ENCODE measurements at regions not wholly inside any gene's neighbourhood (a gene's known extent, or its start where the extent isn't known, plus 50 kb on each side); places are given as distances from the start of the nearest gene placed in this dataset.
"Not testable (repeated sequence)": the region's sequence is repeated elsewhere in the genome, so short reads cannot be mapped to it uniquely, and the experiment has no call there.

DNA sequence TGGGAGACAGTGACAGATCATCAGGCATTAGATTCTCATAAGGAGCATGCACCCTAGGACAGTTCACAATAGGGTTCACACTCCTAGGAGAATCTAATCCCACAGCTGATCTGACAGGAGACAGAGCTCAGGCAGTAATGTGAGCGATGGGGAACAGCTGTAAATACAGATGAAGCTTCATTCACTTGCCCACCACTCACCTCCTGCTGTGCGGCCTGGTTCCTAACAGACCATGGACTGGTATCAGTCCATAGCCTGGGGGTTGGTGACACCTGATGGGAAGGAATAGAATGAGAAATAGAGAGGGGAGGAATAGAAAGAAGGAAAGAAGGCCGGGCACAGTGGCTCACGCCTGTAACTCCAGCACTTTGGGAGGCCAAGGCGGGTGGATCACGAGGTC lies 336.8 kb upstream of the SASH1 start:
- Mint-ChIP-seq H3K27me3 (no peaks in the 10 kb centered on the region), H3K4me1 (ENCODE audit: low read depth) (no peaks in the 10 kb centered on the region), H3K27ac (no peak overlapping the region), H3K36me3 (no peaks in the 10 kb centered on the region), H3K9me3 (peaks cover 11% of the 10 kb centered on the region), H3K4me3 (no peak overlapping the region)
- POLR2A ChIA-PET = no interaction called here
- CTCF ChIA-PET = no interaction called here
- no peak for DNase-seq
- intact Hi-C loops (cut with micrococcal nuclease) = no loop called here

DNA sequence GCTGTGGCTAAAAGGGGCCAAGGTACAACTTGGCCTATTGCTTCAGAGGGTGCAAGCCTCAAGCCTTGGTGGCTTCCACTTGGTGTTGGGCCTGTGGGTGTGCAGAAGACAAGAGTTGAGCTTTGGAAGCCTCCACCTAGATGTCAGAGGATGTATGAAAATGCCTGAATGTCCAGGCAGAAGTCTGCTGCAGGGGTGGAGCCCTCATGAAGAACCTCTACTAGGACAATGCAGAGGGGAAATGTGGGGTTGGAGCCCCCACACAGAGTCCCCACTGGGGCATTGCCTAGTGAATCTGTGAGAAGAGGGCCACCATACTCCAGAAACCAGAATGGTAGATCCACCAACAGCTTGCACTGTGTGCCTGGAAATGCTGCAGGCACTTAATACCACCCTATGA lies 332.1 kb upstream of the SASH1 start:
- not testable (repeated sequence) for H3K4me3 Mint-ChIP-seq

DNA sequence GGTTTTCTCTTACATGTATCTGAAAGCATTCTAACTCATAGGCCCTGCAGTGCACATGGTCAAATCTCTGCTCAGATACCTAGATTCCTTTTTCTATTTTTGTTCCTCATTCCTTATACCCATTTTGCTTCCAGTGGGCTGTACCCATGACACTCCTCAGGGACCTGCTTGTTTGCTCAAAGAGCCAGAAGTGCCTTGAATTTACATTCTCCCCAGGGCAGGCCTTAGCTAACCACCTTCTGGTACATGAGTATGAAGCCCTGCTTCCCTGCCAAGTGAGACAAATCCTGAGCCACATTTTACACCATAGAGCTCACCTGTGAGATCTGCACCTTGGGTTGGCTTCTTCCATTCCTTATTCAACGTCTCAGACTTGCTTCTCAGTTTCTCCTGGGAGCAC lies 326.6 kb upstream of the SASH1 start:
- H3K9me3 Mint-ChIP-seq = peaks cover 11% of the 10 kb centered on the region
- intact Hi-C loops (cut with micrococcal nuclease) = no loop called here

More for the DNA sequence above, 332.1 kb upstream of the SASH1 start:
- H3K27ac Mint-ChIP-seq; H3K36me3 Mint-ChIP-seq; DNase-seq; POLR2A ChIA-PET; CTCF ChIA-PET; H3K4me1 Mint-ChIP-seq (ENCODE audit: low read depth); H3K27me3 Mint-ChIP-seq; intact Hi-C loops (cut with micrococcal nuclease): not testable (repeated sequence)
- H3K9me3 Mint-ChIP-seq = peaks cover 23% of the 10 kb centered on the region

DNA sequence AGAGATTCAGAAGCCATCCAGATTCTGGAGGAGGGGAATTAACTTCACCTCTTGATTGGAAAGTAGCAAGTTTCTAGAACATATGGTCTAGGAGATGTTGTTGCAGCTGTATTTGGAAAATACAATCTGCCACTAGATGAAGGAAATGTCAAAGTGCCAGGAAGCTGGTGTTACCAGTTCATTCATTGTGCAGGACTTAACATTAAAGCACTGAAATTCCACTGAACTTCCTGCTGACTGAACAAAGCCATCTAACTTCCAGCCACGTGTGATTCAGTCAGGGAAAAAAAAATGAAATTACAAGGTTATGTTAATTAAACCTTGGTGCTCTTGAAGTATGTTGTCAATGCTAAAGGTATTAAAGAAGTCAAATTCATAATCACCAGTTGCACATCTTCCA lies 321.5 kb upstream of the SASH1 start:
- ChIA-PET CTCF (no interaction called here), POLR2A (no interaction called here)
- H3K27me3 Mint-ChIP-seq = no peaks in the 10 kb centered on the region
- DNase-seq = no peak
- no peaks in the 10 kb centered on the region for H3K4me1 Mint-ChIP-seq (ENCODE audit: low read depth)
- intact Hi-C loops (cut with micrococcal nuclease) = no loop called here
- no peak overlapping the region for H3K27ac Mint-ChIP-seq
- no peak overlapping the region for H3K4me3 Mint-ChIP-seq
- H3K36me3 Mint-ChIP-seq = no peaks in the 10 kb centered on the region
- no peaks in the 10 kb centered on the region for H3K9me3 Mint-ChIP-seq

More for the DNA sequence above, 326.6 kb upstream of the SASH1 start:
- Mint-ChIP-seq H3K27me3 (no peaks in the 10 kb centered on the region), H3K4me1 (ENCODE audit: low read depth) (no peaks in the 10 kb centered on the region), H3K27ac (no peak overlapping the region), H3K36me3 (no peaks in the 10 kb centered on the region), H3K4me3 (no peak overlapping the region)
- ChIA-PET CTCF (no interaction called here), POLR2A (no interaction called here)
- no peak for DNase-seq

DNA sequence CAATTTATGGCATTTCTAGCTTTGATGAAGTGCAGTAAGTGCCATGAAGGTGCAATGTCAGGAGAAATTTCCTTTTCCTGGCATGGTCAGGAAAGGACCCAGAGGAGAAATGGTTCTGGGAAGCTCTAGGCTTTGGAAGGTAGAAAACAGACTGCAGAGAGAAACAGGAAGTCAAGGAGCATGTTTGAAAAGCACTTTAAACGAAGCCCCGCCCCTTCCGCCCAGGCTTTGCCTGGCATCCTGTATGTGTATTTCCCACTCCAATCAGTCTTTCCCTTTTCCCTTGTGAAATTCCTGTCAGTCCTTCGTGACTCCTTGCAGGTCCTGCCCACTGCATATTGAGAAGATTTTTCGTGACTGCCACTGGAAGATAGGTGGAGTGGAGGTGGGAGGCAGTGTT lies 320.9 kb upstream of the SASH1 start:
- Mint-ChIP-seq H3K4me1 (ENCODE audit: low read depth) (no peaks in the 10 kb centered on the region), H3K9me3 (no peaks in the 10 kb centered on the region), H3K27me3 (no peaks in the 10 kb centered on the region), H3K36me3 (no peaks in the 10 kb centered on the region), H3K27ac (no peak overlapping the region), H3K4me3 (no peak overlapping the region)
- no peak for DNase-seq
- intact Hi-C loops (cut with micrococcal nuclease) = no loop called here
- POLR2A ChIA-PET = no interaction called here
- CTCF ChIA-PET = no interaction called here

DNA sequence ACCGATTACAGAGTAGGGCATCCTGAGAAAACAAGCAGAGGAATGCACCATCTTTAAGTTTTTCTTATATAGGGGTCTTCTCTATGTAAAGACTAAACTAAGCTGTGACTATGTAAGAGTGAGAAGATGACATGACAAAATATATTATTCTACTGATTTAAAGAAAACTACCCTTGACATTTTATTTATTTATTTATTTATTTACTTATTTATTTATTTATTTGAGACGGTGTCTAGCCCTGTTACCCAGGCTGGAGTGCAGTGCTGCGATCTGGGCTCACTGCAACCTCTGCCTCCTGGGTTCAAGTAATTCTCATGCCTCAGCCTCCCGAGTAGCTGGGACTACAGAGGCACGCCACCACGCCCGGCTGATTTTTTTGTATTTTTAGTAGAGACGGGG lies 320.4 kb upstream of the SASH1 start:
- intact Hi-C loops (cut with micrococcal nuclease); H3K36me3 Mint-ChIP-seq; POLR2A ChIA-PET; DNase-seq; H3K4me1 Mint-ChIP-seq (ENCODE audit: low read depth); H3K9me3 Mint-ChIP-seq; CTCF ChIA-PET; H3K27me3 Mint-ChIP-seq; H3K27ac Mint-ChIP-seq; H3K4me3 Mint-ChIP-seq: not testable (repeated sequence)

DNA sequence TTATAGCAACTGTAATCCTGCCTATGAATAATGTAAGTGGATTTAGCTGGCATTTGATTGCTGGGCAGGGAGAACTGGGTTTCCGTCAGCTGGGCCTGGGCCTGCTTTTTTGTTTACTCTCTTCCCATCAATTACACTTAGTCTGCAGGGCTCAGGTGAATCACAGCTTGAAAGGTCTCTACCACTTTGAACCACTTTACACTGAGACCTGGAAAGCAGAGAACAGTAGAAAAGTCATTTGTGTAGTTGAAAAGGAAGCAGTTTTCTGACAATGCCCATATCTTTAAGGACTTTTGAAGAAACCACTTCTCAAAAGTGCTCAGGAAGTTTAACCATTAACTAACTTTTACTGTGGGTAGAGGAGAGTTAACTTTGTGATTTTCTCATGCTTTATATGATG lies 315.4 kb upstream of the SASH1 start:
- H3K9me3 Mint-ChIP-seq = no peaks in the 10 kb centered on the region
- no peaks in the 10 kb centered on the region for H3K36me3 Mint-ChIP-seq
- no peaks in the 10 kb centered on the region for H3K27me3 Mint-ChIP-seq
- no peak for DNase-seq
- H3K4me3 Mint-ChIP-seq = no peak overlapping the region
- intact Hi-C loops (cut with micrococcal nuclease) = no loop called here
- H3K4me1 Mint-ChIP-seq (ENCODE audit: low read depth) = no peaks in the 10 kb centered on the region
- H3K27ac Mint-ChIP-seq = no peak overlapping the region
- ChIA-PET POLR2A (no interaction called here), CTCF (no interaction called here)

DNA sequence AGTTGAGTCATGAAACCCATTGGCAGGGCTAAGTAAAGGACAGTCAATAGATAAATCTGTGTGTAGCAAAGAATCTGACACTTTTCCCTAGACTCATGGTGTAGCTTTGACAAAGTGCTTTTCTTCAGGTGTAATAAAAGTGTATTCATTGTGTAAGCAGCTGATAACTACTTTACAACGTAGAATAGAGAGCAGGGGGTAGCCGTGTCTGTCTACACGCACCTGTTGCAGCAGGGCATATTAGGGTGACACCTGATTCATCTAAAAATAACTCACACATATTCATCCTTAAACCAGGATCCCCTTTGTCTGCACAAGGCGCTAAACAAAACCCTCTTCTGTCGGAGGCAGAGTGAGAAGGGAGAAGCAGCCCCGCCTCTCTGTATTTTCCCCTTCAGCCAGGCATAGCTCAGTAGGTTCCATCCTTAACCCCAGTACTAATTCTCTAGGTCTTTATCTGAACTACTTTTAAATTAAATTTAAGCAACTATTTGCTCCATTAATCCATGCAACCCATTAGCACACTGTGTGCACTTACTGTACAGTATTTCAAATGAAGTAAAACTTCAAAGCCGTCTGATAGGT lies 306.7 kb upstream of the SASH1 start:
- ChIA-PET CTCF (no interaction called here), POLR2A (no interaction called here)
- no peak for DNase-seq
- H3K4me3 Mint-ChIP-seq = no peak overlapping the region
- no peaks in the 10 kb centered on the region for H3K27me3 Mint-ChIP-seq
- H3K4me1 Mint-ChIP-seq (ENCODE audit: low read depth) = no peaks in the 10 kb centered on the region
- no peaks in the 10 kb centered on the region for H3K36me3 Mint-ChIP-seq
- H3K27ac Mint-ChIP-seq = no peak overlapping the region
- intact Hi-C loops (cut with micrococcal nuclease) = no loop called here
- H3K9me3 Mint-ChIP-seq = no peaks in the 10 kb centered on the region

DNA sequence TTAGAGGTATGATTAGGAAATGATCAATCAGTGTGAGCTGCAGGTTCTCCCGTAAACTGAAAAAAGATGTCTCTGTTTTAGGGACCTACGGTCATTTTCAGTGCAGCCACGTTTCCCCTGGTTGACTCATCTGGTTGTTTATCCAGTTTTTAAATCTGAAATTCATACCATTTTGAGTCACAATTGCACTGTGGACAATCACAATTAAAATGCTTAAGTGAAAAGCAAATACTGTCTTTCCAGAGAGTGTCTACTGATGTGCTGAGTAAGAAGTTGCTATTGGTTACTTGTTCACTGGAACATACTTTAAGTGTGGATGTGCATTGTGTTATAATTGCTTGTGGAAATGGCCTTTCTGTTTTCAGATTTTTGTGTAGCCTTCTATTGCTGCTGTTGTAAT lies 305.1 kb upstream of the SASH1 start:
- intact Hi-C loops (cut with micrococcal nuclease) = no loop called here
- H3K4me3 Mint-ChIP-seq = no peak overlapping the region
- ChIA-PET POLR2A (no interaction called here), CTCF (no interaction called here)
- H3K27ac Mint-ChIP-seq = no peak overlapping the region
- no peaks in the 10 kb centered on the region for H3K4me1 Mint-ChIP-seq (ENCODE audit: low read depth)
- no peaks in the 10 kb centered on the region for H3K27me3 Mint-ChIP-seq
- DNase-seq = no peak
- no peaks in the 10 kb centered on the region for H3K9me3 Mint-ChIP-seq
- no peaks in the 10 kb centered on the region for H3K36me3 Mint-ChIP-seq

DNA sequence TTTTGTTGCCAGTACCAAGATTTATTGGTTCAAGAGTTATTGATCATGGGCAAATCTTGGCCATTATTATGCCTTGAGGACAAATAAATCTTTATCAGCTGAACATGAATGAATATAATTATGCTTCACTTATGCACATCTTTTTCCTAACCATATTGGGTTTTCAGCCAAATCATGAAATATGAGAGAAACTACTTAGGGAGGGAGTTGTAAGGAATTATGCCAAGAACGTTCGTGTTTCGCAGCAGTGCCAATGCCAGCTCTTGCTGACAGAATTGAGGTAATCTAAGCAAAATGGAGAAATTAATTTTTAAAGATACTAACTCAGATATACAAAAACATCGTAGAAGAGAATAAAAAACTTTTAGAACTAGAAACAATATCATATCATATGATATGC lies 301.1 kb upstream of the SASH1 start:
- no peak for DNase-seq
- Mint-ChIP-seq H3K36me3 (no peaks in the 10 kb centered on the region), H3K27me3 (no peaks in the 10 kb centered on the region), H3K4me3 (no peak overlapping the region), H3K27ac (no peak overlapping the region), H3K9me3 (no peaks in the 10 kb centered on the region), H3K4me1 (ENCODE audit: low read depth) (no peaks in the 10 kb centered on the region)
- CTCF ChIA-PET = no interaction called here
- intact Hi-C loops (cut with micrococcal nuclease) = no loop called here
- POLR2A ChIA-PET = no interaction called here

DNA sequence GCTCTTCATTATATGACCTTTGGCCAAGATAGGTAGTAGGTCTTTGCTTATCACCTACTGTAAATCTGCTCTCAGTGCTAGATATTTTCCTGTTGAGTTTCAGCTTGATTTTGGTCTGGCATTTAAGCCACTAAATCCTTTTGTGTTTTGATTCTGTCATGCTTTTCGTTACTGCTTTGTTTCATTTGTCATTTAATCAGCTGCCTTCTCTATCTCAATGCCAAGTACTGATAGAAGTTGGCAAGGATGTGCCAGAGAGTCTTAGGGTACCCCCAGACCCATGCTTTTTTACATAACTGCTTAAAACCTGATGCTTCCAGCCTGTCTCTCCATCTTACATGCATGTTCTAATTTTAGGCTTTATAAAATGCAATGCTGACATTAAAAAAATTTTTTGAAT lies 300.1 kb upstream of the SASH1 start:
- Mint-ChIP-seq H3K4me1 (ENCODE audit: low read depth) (no peaks in the 10 kb centered on the region), H3K36me3 (no peaks in the 10 kb centered on the region), H3K27me3 (no peaks in the 10 kb centered on the region), H3K4me3 (no peak overlapping the region), H3K9me3 (no peaks in the 10 kb centered on the region), H3K27ac (no peak overlapping the region)
- ChIA-PET CTCF (no interaction called here), POLR2A (no interaction called here)
- intact Hi-C loops (cut with micrococcal nuclease) = no loop called here
- no peak for DNase-seq

DNA sequence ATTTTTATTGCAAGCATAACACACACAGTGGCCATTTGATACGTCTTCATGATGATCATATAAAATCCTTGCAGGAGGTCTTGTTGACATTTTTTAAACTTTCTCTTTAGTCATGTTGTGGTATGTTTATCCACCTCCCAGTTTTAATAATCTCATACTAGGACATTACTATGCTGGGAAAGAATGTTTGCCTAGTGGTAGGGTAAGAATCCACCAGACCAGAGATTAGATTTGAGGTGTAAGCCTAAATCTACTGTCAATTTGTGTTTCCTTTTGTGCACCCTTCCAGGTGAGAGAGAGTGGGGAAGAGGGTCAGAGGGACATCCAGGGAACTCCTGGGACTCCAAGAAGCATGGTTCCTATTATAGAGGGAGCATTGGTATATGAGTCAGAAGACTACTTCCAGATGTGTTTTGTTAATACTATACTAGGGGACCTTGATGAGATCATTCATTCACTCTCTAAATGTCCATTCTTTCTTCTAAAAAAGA lies 298.3 kb upstream of the SASH1 start:
- intact Hi-C loops (cut with micrococcal nuclease) = no loop called here

DNA sequence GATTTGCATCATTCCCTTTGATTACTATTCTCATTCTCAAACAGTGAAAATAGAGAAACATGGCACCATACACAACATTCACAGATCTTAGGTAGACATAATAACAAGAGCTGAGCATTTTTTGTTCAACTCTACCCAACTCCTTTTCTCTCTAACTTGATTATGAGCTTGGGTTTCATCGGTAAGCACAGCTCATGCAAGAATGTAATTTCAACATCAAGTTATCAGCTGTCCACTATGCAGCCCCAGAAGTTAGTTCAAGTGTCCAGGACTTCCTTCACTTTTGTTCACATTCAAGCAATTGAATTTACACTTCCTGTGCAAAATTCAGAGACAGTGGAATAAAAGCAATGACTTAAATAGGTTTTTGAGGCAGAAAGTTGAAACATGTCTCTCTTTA lies 297.7 kb upstream of the SASH1 start:
- H3K27ac Mint-ChIP-seq = no peak overlapping the region
- H3K9me3 Mint-ChIP-seq = no peaks in the 10 kb centered on the region
- ChIA-PET POLR2A (no interaction called here), CTCF (no interaction called here)
- H3K4me3 Mint-ChIP-seq = no peak overlapping the region
- H3K36me3 Mint-ChIP-seq = no peaks in the 10 kb centered on the region
- intact Hi-C loops (cut with micrococcal nuclease) = no loop called here
- no peaks in the 10 kb centered on the region for H3K27me3 Mint-ChIP-seq
- no peaks in the 10 kb centered on the region for H3K4me1 Mint-ChIP-seq (ENCODE audit: low read depth)
- no peak for DNase-seq

More for the DNA sequence above, 298.3 kb upstream of the SASH1 start:
- ChIA-PET CTCF (no interaction called here), POLR2A (no interaction called here)
- Mint-ChIP-seq H3K9me3 (no peaks in the 10 kb centered on the region), H3K27ac (no peak overlapping the region), H3K36me3 (no peaks in the 10 kb centered on the region), H3K4me3 (no peak overlapping the region), H3K27me3 (no peaks in the 10 kb centered on the region), H3K4me1 (ENCODE audit: low read depth) (no peaks in the 10 kb centered on the region)
- no peak for DNase-seq

DNA sequence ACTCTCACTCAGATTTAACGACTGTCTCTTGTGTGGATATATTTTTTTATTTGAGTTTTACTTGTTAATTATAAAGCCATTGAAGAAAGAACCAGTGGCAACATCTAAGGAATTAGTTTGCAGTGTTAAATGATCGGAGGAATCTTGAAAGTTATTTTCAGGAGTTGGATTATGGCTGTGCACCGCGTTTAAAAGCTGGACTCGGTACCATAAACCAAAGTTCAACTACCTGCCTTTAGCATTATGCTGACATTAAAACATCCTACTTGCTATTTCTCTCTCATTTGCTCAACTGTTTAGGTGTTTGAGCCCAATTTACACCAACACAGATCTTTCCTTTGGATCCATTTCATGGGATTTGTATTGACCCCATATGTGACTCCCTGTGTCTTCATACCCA lies 289.4 kb upstream of the SASH1 start:
- Mint-ChIP-seq H3K27ac (no peak overlapping the region), H3K27me3 (no peaks in the 10 kb centered on the region), H3K9me3 (peaks cover 7% of the 10 kb centered on the region), H3K4me1 (ENCODE audit: low read depth) (no peaks in the 10 kb centered on the region), H3K4me3 (no peak overlapping the region), H3K36me3 (no peaks in the 10 kb centered on the region)
- intact Hi-C loops (cut with micrococcal nuclease) = no loop called here
- ChIA-PET POLR2A (no interaction called here), CTCF (no interaction called here)
- DNase-seq = no peak
